ENCODE measurements at regions not wholly inside any gene's neighbourhood (a gene's known extent, or its start where the extent isn't known, plus 50 kb on each side); places are given as distances from the start of the nearest gene placed in this dataset.
"Not testable (repeated sequence)": the region's sequence is repeated elsewhere in the genome, so short reads cannot be mapped to it uniquely, and the experiment has no call there.

GRCh38 chr3:159751752-159752151, 236.9 kb upstream of the IL12A start:
- no peaks in the 10 kb centered on the region for H3K27me3 ChIP-seq (ENCODE audit: low read depth)
- intact Hi-C loops (cut with DNase I): no loop called here
- H3K4me3 ChIP-seq: no peak overlapping the region

GRCh38 chr3:159756279-159757207, 232.1 kb upstream of the IL12A start:
- ATAC-seq; H3K27me3 ChIP-seq (ENCODE audit: low read depth); DNase-seq; H3K27ac ChIP-seq; H3K4me1 ChIP-seq; H3K9me3 ChIP-seq; intact Hi-C loops (cut with DNase I); H3K36me3 ChIP-seq; H3K4me3 ChIP-seq: not testable (repeated sequence)

More at GRCh38 chr3:159751752-159752151, 236.9 kb upstream of the IL12A start:
- H3K9me3 ChIP-seq: no peaks in the 10 kb centered on the region
- TF ChIP-seq CTCF (IDR thresholded peaks at IDR 0.05): no peak
- DNase-seq (no peak), ATAC-seq (no peak)
- H3K4me1 ChIP-seq: no peaks in the 10 kb centered on the region
- no peak overlapping the region for H3K27ac ChIP-seq
- no peaks in the 10 kb centered on the region for H3K36me3 ChIP-seq

GRCh38 chr3:159757341-159758060, 231.1 kb upstream of the IL12A start:
- peaks cover 19% of the 10 kb centered on the region for H3K4me1 ChIP-seq
- ATAC-seq (no peak), DNase-seq (no peak)
- intact Hi-C loops (cut with DNase I): no loop called here
- no peak overlapping the region for H3K4me3 ChIP-seq
- TF ChIP-seq CTCF (IDR thresholded peaks at IDR 0.05): no peak
- no peaks in the 10 kb centered on the region for H3K36me3 ChIP-seq
- no peaks in the 10 kb centered on the region for H3K27me3 ChIP-seq (ENCODE audit: low read depth)
- no peak overlapping the region for H3K27ac ChIP-seq
- no peaks in the 10 kb centered on the region for H3K9me3 ChIP-seq

DNA sequence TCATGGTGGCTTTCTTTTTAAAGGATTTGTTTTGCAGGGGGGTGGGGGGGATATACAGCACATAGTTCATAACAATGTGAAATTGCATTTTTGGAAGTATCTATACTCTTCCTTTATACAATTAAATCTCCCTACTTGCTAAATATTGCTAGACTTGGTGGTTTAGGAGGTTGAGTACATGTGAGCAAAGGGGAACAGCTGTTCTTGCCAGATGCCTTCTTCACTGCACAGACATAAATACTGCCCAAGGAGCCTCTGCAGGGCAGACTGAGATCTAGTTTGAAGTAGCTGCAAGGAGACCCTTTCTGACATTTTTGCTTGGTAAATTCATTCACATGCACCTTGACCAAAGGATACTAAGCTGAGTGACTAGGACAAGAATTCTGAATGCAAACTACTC, 228.6 kb upstream of the IL12A start:
- H3K4me1 ChIP-seq: peaks cover 34% of the 10 kb centered on the region
- no peaks in the 10 kb centered on the region for H3K9me3 ChIP-seq
- intact Hi-C loops (cut with DNase I): no loop called here
- H3K36me3 ChIP-seq: no peaks in the 10 kb centered on the region
- TF ChIP-seq CTCF (IDR thresholded peaks at IDR 0.05): no peak
- ATAC-seq (no peak), DNase-seq (no peak)
- H3K27me3 ChIP-seq (ENCODE audit: low read depth): peaks cover 7% of the 10 kb centered on the region
- no peak overlapping the region for H3K27ac ChIP-seq
- H3K4me3 ChIP-seq: no peak overlapping the region

GRCh38 chr3:159761369-159761768, 227.3 kb upstream of the IL12A start:
- Histone ChIP-seq H3K9me3 (no peaks in the 10 kb centered on the region), H3K27me3 (ENCODE audit: low read depth) (peaks cover 7% of the 10 kb centered on the region), H3K4me3 (no peak overlapping the region), H3K4me1 (peaks cover 46% of the 10 kb centered on the region), H3K36me3 (no peaks in the 10 kb centered on the region), H3K27ac (peak overlapping the region; percentile 95)
- ATAC-seq (no peak), DNase-seq (no peak)
- intact Hi-C loops (cut with DNase I): no loop called here
- no peak for TF ChIP-seq CTCF (IDR thresholded peaks at IDR 0.05)
